Heart left ventricle (tissue), 13 donors: ENCODE measurements at regions not wholly inside any gene's neighbourhood (a gene's known extent, or its start where the extent isn't known, plus 50 kb on each side); places are given as distances from the start of the nearest gene placed in this dataset.

ENCODE experiments used
- POLR2A ChIP-seq, 2 donors: fragments of 450-650 bp; IDR thresholded peaks; one replicate each; pipeline ENCODE4 v1.6.1; 2017; ENCODE audit warnings: antibody characterized with exemption in 2 of 2, mild to moderate bottlenecking in 2 of 2, moderate library complexity in 2 of 2
- TF ChIP-seq, protein P1 (sequence below), 12 donors: fragments of 200-600 bp; sonication (generic) in 4 of 12; IDR thresholded peaks; one replicate each; pipeline versions ENCODE4 v1.5.0 to v1.8.0; 2018 to 2022; ENCODE audit warnings: antibody characterized with exemption in 12 of 12, mild to moderate bottlenecking in 5 of 12
- donor health status: ischemic (EF 13 %, LVEDD 7.1; RV severe dilation, severe dysfunction).
- donor health status: DM: no; HTN: yes; CAD: no.
- donor health status: DM: no; HTN: no; CAD: no.
- donor health status: ischemic (EF 25% LVEDD 6.9; RV normal size, moderate dysfunction).
- donor health status: ischemic (EF 25% LVEDD 5.7; RV mildly dilated, moderate dysfunction).
- donor health status: ischemic (EF 35%, LVEDD 5.7; RV mildly dilated, moderate dysfunction).
- donor health status: nonischemic (EF 11% LVEDD 7.7; RV severe dilation, severe dysfunction).
- donor health status: DM: yes; HTN: yes; CAD: no.
- donor health status: PGD.
- donor health status: ischemic (EF 29% LVEDD 5.4; RV normal size, mild dysfunction).
- donor health status: nonischemic (EF 23%, LVEDD 6.1; RV moderate dilation, normal function).

DNA sequence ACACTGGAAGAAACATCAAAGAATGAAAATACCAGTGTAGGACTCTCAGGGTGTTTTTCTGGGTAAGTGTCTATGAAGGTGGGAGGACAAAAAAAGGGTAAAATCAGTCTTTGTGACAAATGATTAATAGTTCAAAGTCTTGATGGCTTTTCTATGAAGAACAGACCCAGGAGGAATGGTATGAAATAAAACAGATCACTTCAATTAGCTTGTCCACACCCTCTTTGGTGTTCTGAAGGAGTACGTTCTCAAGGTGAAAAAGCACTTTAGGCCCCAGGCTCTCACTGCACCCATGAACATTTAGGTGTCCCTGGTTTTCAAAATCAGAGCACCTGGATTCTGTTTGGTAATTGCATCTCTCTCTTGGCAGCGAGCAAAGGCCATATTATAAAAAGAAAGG is 383.6 kb upstream of the NR2F2 start:
- TF ChIP-seq, protein P1, sequence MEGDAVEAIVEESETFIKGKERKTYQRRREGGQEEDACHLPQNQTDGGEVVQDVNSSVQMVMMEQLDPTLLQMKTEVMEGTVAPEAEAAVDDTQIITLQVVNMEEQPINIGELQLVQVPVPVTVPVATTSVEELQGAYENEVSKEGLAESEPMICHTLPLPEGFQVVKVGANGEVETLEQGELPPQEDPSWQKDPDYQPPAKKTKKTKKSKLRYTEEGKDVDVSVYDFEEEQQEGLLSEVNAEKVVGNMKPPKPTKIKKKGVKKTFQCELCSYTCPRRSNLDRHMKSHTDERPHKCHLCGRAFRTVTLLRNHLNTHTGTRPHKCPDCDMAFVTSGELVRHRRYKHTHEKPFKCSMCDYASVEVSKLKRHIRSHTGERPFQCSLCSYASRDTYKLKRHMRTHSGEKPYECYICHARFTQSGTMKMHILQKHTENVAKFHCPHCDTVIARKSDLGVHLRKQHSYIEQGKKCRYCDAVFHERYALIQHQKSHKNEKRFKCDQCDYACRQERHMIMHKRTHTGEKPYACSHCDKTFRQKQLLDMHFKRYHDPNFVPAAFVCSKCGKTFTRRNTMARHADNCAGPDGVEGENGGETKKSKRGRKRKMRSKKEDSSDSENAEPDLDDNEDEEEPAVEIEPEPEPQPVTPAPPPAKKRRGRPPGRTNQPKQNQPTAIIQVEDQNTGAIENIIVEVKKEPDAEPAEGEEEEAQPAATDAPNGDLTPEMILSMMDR (IDR thresholded peaks at IDR 0.05), result no peak
- no peak for TF ChIP-seq POLR2A (IDR thresholded peaks at IDR 0.05)
